Endothelial cell of umbilical vein (primary cell): ENCODE measurements at regions not wholly inside any gene's neighbourhood (a gene's known extent, or its start where the extent isn't known, plus 50 kb on each side); places are given as distances from the start of the nearest gene placed in this dataset.

Experiments
- BruUV-seq: library from RNA; stranded (reverse); fragments of 400-500 nt; replicated peaks from 2 replicates; lab custom pipeline; 2021; lab: Mats Ljungman, UMichigan
- CTCF ChIA-PET: fragments of 300-600, 350-600 bp; sonication (Branson Sonifier 250); formaldehyde crosslinking; loops from one replicate; lab custom pipeline; 2021; ENCODE audit warnings: antibody characterized with exemption, inconsistent platforms; lab: Charles Lee
- POLR2A ChIA-PET: fragments of 300-600, 350-600 bp; sonication (Branson Sonifier 250); formaldehyde crosslinking; loops from one replicate; lab custom pipeline; 2021; ENCODE audit warnings: antibody characterized with exemption, inconsistent platforms; lab: Charles Lee
- DNase-seq: peaks from one replicate; pipeline ENCODE4 v3.0.0-alpha.2; 2011; ENCODE audit warnings: low read depth, low spot score
- FAIRE-seq: peaks from 2 replicates; lab custom pipeline; 2011; peaks lifted over from hg19 to GRCh38; lab: Jason Lieb, UNC
- H2AFZ ChIP-seq: 2 replicates; pipeline ENCODE4 v1.6.0; 2012; ENCODE audit warnings: low read depth, low read length, control low read depth, inconsistent platforms
- H3K27ac ChIP-seq: 2 replicates; pipeline ENCODE4 v1.5.1; 2011; ENCODE audit warnings: low read depth, mild to moderate bottlenecking, control low read depth, low read length, moderate library complexity; ENCODE audit not compliant: insufficient read depth
- H3K27me3 ChIP-seq, 2 experiments: 2 replicates each; pipeline versions ENCODE4 v1.6.0 to v1.6.1; 2011; ENCODE audit warnings: low read length in 2 of 2, mixed read lengths in 1 of 2; ENCODE audit not compliant: control insufficient read depth in 2 of 2, insufficient read depth in 2 of 2
- H3K36me3 ChIP-seq, 2 experiments: 2 replicates in 1 of 2; 3 replicates in 1 of 2; pipeline ENCODE4 v1.5.1; 2011; ENCODE audit warnings: low read length in 2 of 2, mild to moderate bottlenecking in 1 of 2, moderate library complexity in 1 of 2; ENCODE audit not compliant: control insufficient read depth in 2 of 2, insufficient read depth in 2 of 2; ENCODE audit errors: extremely low read depth in 1 of 2
- H3K4me1 ChIP-seq: 3 replicates; pipeline ENCODE4 v1.5.1; 2011; ENCODE audit warnings: mild to moderate bottlenecking, low read length; ENCODE audit not compliant: control insufficient read depth, insufficient read depth; ENCODE audit errors: extremely low read depth
- H3K4me2 ChIP-seq: 2 replicates; pipeline ENCODE4 v1.6.1; 2011; ENCODE audit warnings: low read length, control low read depth, mixed read lengths; ENCODE audit not compliant: insufficient read depth
- H3K4me3 ChIP-seq, 3 experiments: fragments of 200-600 bp in 1 of 3; sonication (generic), shearing (Covaris generic) in 1 of 3; replicated peaks in 1 of 3; 2 replicates each; pipeline ENCODE4 v1.5.1; 2011 to 2016; ENCODE audit warnings: control low read depth in 3 of 3, low read length in 3 of 3, mild to moderate bottlenecking in 2 of 3, inconsistent platforms in 1 of 3, low read depth in 1 of 3, moderate library complexity in 1 of 3; ENCODE audit not compliant: insufficient read depth in 1 of 3
- H3K79me2 ChIP-seq: 2 replicates; pipeline ENCODE4 v1.6.0; 2012; ENCODE audit warnings: low read length, inconsistent platforms; ENCODE audit not compliant: control insufficient read depth, insufficient read depth
- H3K9ac ChIP-seq: replicated peaks from 2 replicates; pipeline ENCODE3; 2011; ENCODE audit warnings: low read length, control low read depth; ENCODE audit not compliant: insufficient read depth; ENCODE audit errors: extremely low read depth
- H3K9me1 ChIP-seq: replicated peaks from 3 replicates; pipeline ENCODE4 v1.6.0; 2011; ENCODE audit warnings: mild to moderate bottlenecking, low read length; ENCODE audit not compliant: control insufficient read depth, insufficient read depth; ENCODE audit errors: extremely low read depth
- H3K9me3 ChIP-seq: replicated peaks from 2 replicates; pipeline ENCODE4 v1.5.1; 2012; ENCODE audit warnings: low read length, inconsistent platforms; ENCODE audit not compliant: control insufficient read depth, insufficient read depth
- H4K20me1 ChIP-seq: replicated peaks from 2 replicates; pipeline ENCODE3; 2011; ENCODE audit warnings: mild to moderate bottlenecking, low read length; ENCODE audit not compliant: control insufficient read depth, insufficient read depth; ENCODE audit errors: extremely low read depth
- EZH2 ChIP-seq: IDR thresholded peaks from 2 replicates; pipeline ENCODE4 v1.6.1; 2012; ENCODE audit warnings: borderline replicate concordance, low read depth, mild to moderate bottlenecking, moderate library complexity, low read length, inconsistent platforms; ENCODE audit not compliant: severe bottlenecking
- FOS ChIP-seq: IDR thresholded peaks from 2 replicates; pipeline ENCODE4 v1.6.1; 2011; ENCODE audit warnings: mild to moderate bottlenecking, low read length, moderate library complexity, borderline replicate concordance; ENCODE audit not compliant: insufficient read depth
- GATA2 ChIP-seq: IDR thresholded peaks from 2 replicates; pipeline ENCODE4 v1.7.0; 2011; ENCODE audit warnings: low read depth, mild to moderate bottlenecking, moderate library complexity, mixed read lengths, low read length; ENCODE audit not compliant: insufficient read length, insufficient read depth
- JUN ChIP-seq: IDR thresholded peaks from 2 replicates; pipeline ENCODE4 v1.6.1; 2011; ENCODE audit warnings: borderline replicate concordance, low read depth; ENCODE audit not compliant: insufficient read length, insufficient read depth
- MYC ChIP-seq: IDR thresholded peaks from one replicate; pipeline ENCODE4 v1.6.1; 2011; ENCODE audit warnings: mild to moderate bottlenecking, low read depth, low read length
- POLR2A ChIP-seq: IDR thresholded peaks from 2 replicates; pipeline ENCODE4 v1.6.1; 2012; ENCODE audit warnings: low read depth, mild to moderate bottlenecking, control low read depth, low read length
- POLR2AphosphoS5 ChIP-seq: IDR thresholded peaks from 2 replicates; pipeline ENCODE4 v1.6.1; 2012; ENCODE audit warnings: low read depth, mild to moderate bottlenecking, control low read depth, low read length, moderate library complexity; ENCODE audit not compliant: insufficient read depth
- dilution Hi-C: fragments of 300-500 bp; cut with MboI; formaldehyde crosslinking; loops from one replicate; pipeline ENCODE4 v1.15.0; 2019; ENCODE audit warnings: low sequenced_read_pairs; ENCODE audit not compliant: extremely low pct_ligation_motif_present
- intact Hi-C: fragments of 100-400 bp; cut with micrococcal nuclease; formaldehyde crosslinking; loops from one replicate; pipeline ENCODE4 v1.10.0; 2022
- TF ChIP-seq, protein P1 (sequence below), 2 donors: IDR thresholded peaks; 1 replicate in 1 of 2; 2 replicates in 1 of 2; pipeline ENCODE4 v1.5.1; 2011; ENCODE audit warnings: low read length in 2 of 2, mild to moderate bottlenecking in 2 of 2, moderate library complexity in 2 of 2, control low read depth in 1 of 2, inconsistent platforms in 1 of 2, low read depth in 1 of 2; ENCODE audit not compliant: insufficient read depth in 1 of 2; ENCODE audit errors: extremely low read depth in 1 of 2
- TF ChIP-seq, protein P2 (sequence below): IDR thresholded peaks from 2 replicates; pipeline ENCODE4 v1.6.1; 2011; ENCODE audit not compliant: insufficient read depth, insufficient read length

DNA sequence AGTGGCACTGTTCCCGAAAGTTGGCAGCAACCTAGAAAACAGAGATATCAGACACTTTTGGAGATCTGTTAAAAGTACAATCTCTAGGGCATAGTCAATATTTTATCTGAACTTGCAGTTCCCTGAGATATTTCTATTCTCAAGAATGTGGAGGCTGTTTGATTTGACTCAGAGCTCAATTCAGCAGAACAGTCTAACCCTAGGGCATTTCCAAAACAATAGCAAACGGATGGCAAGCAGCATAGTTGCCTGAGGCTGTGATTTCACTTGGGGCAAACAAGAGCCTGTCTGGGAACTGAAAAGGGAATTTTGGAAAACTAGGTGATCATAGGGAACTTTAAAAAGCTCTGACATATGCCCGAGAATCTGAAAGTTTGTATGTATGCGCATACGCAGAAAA, 772.8 kb upstream of the LRRTM1 start:
- Histone ChIP-seq H3K9me1 (no peaks in the 10 kb centered on the region), H3K9me3 (no peaks in the 10 kb centered on the region), H3K4me1 (no peaks in the 10 kb centered on the region), H3K79me2 (no peaks in the 10 kb centered on the region), H4K20me1 (no peaks in the 10 kb centered on the region), H3K27me3 (no peaks in the 10 kb centered on the region), H3K4me2 (no peak overlapping the region), H3K9ac (no peak overlapping the region), H3K4me3 (no peak overlapping the region), H3K36me3 (no peaks in the 10 kb centered on the region), H3K27ac (no peak overlapping the region), H2AFZ (no peak overlapping the region)
- dilution Hi-C loops (no loop called here), intact Hi-C loops (no loop called here)
- no TSS peak for BruUV-seq
- no peak for DNase-seq
- ChIA-PET CTCF (no interaction called here), POLR2A (no interaction called here)
- no peak for FAIRE-seq
- TF ChIP-seq, protein P1, sequence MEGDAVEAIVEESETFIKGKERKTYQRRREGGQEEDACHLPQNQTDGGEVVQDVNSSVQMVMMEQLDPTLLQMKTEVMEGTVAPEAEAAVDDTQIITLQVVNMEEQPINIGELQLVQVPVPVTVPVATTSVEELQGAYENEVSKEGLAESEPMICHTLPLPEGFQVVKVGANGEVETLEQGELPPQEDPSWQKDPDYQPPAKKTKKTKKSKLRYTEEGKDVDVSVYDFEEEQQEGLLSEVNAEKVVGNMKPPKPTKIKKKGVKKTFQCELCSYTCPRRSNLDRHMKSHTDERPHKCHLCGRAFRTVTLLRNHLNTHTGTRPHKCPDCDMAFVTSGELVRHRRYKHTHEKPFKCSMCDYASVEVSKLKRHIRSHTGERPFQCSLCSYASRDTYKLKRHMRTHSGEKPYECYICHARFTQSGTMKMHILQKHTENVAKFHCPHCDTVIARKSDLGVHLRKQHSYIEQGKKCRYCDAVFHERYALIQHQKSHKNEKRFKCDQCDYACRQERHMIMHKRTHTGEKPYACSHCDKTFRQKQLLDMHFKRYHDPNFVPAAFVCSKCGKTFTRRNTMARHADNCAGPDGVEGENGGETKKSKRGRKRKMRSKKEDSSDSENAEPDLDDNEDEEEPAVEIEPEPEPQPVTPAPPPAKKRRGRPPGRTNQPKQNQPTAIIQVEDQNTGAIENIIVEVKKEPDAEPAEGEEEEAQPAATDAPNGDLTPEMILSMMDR (IDR thresholded peaks at IDR 0.05; ENCODE audit: extremely low read depth in 1 of 2, insufficient read depth in 1 of 2, low read depth in 1 of 2, low read length in 2 of 2), result no peak
- no peak for TF ChIP-seq JUN
- no peak for TF ChIP-seq POLR2AphosphoS5
- TF ChIP-seq EZH2, result no peak
- no peak for TF ChIP-seq FOS
- TF ChIP-seq GATA2, result no peak
- TF ChIP-seq MYC, result no peak
- TF ChIP-seq, protein P2, sequence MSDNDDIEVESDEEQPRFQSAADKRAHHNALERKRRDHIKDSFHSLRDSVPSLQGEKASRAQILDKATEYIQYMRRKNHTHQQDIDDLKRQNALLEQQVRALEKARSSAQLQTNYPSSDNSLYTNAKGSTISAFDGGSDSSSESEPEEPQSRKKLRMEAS, result no peak
- no peak for TF ChIP-seq POLR2A
